Amniotic stem cell (primary cell): ENCODE measurements at regions not wholly inside any gene's neighbourhood (a gene's known extent, or its start where the extent isn't known, plus 50 kb on each side); places are given as distances from the start of the nearest gene placed in this dataset.
"Not testable (repeated sequence)": the region's sequence is repeated elsewhere in the genome, so short reads cannot be mapped to it uniquely, and the experiment has no call there.

Source experiments
- DNase-seq: peaks from one replicate; lab custom pipeline; 2025; lab: John Stamatoyannopoulos, UW

DNA sequence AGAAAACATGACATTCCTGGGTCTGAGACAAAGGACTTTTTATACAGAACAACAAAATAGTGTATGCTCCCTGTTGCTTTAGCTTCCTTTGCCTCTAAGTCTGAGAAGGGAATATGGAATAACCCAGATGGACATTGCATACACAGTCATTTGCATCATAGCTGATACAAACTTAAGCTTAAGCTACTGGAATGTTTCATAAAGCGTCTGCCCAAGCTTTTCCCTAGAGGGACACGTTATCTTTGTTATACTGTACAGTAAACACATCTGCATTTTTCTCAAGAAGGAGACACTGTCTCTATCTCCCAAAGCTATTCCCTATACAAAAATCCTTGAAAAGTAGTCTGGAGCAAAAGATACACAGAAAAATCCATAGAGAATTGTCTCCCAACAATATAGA lies 775.0 kb downstream of the DIPK2A start:
- no peak for DNase-seq

DNA sequence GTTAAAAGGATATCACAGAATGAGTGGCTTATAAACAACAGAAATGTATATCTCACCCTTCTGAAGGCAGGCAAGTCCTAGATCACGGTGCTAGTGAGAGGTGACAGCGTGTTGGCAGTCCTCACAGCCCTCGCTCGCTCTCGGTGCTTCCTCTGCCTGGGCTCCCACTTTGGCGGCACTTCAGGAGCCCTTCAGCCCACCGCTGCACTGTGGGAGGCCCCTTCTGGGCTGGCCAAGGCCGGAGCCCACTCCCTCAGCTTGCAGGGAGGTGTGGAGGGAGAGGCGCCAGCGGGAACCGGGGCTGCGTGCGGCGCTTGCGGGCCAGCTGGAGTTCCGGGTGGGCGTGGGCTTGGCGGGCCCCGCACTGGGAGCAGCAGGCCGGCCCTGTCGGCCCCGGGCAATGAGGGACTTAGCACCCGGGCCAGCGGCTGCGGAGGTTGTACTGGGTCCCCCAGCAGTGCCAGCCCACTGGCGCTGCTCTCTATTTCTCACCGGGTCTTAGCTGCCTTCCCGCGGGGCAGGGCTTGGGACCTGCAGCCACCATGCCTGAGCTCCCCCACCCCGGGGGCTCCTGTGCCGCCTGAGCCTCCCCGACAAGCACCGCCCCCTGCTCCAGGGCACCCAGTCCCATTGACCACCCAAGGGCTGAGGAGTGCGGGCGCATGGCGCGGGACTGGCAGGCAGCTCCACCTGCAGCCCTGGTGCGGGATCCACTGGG lies 778.1 kb downstream of the DIPK2A start:
- not testable (repeated sequence) for DNase-seq

DNA sequence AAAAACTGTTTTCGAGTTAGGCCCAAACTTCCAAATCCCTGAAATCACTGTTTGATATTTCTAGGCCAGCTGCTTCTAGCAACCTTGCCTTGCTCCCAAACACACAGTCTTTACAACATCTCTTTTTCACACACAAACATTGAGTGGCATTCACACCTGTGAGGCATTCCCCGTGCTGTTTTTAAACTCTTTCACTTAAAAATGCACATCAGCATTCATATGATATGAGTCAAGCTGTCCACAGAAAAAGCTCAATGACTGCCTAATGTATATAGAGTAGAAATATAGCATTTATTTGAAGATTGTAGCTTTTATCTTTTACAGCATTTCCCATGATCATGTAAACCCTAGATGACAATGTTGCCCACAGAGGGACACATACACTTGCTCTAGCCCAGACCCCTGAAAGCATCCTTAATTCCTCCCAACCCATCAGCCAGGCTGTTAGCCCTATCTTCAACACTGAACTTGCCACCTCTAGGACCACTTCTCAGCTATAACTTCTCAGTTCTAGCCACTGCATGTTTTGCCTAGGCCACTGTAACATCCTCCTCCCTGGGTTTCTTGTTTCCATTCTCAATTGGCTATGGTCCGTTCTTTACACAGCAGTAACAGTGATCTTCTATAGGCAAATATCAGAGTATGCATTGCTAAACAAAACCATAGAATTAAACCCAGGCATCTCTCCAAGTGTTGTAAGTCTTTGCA lies 782.6 kb downstream of the DIPK2A start:
- no peak for DNase-seq

DNA sequence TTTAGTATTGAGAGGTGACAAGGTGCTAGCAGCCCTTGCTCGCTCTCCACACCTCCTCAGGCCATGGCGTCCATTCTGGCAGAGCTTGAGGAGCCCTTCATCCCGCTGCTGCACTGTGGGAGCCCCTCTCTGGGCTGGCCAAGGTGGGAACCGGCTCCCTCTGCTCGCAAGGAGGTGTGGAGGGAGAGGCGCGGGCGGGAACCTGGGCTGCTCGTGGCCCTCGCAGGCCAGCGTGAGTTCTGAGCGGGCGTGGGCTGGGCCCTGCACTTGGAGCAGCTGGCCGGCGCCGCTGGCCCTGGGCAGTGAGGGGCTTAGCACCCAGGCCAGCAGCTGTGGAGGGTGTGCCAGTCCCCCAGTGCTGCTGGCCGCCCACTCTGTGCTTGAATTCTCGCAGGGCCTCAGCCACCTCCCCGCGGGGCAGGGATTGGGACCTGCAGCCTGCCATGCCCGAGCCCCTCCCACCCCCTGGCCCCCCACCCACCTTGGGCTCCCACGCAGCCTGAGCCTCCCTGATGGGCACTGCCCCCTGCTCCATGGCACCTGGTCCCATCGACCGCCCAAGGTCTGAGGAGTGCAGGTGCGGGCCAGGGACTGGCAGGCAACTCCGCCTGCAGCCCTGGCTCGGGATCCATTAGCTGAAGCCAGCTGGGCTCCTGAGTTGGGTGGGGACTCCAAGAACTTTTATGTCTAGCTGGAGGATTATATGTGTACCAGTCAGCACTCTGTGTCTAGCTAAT lies 785.2 kb downstream of the DIPK2A start:
- DNase-seq = no peak

DNA sequence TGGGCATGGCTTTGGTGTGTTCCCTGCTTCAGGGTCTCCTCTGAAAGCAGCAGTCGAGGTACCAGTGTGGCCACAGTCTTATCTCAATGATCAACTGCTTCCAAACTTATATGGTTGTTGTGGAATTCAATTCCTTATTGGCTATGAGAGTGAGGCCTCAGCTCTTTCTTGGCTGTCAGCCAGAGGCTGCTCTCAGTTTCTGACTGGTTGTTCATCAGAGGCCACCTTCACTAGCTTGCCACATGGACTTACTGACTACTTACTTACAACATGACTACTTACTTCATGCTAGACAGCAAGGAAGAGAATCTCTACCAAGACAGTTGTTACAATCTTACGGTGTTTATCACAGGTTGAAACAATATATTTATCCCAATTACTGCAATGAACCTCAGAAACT lies 789.2 kb downstream of the DIPK2A start:
- DNase-seq = no peak

DNA sequence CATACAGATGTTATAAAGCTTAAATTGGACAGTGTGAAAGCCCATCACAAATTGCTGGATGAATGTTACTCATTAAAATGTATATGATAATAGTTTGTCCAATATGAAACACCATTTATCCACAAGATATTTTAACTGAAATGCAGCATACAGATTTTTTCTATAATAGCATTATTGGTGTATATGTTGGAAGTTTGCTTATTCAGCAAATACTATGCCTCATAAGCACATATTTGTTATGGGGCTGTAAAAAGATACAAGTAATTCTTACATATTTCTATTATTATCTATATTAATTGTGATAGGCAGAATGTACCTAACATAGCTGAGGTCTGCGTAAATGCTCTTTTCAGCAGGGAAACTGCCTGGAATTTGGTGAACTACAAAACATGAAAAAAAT lies 790.5 kb downstream of the DIPK2A start:
- DNase-seq = no peak

DNA sequence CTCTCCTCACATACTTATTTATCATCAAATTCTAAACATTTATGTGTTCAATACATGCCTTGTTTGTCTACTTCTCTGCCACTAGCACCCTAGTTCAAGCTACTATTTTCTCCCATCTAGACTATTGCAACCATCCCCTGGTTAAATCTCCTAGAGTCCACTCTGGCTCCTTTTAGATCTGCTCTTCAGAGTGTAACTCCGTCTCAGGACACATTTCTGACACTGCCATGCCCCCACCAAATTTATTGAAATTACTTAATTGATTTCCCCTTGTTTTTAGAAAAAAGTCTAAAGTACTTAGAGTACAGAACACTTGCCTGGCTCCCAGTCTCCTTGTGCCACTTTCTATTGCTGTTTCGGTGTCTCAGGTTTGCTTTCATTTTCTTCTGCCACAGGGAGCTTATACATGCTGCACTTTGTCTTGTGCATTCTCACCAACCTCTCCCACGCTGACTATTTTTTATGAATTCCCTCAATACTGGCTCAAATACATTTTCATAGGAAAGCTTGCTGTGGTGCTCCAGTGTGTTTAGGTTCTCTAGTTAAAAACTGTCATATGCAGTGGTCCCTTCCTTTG lies 792.3 kb downstream of the DIPK2A start:
- DNase-seq = no peak

DNA sequence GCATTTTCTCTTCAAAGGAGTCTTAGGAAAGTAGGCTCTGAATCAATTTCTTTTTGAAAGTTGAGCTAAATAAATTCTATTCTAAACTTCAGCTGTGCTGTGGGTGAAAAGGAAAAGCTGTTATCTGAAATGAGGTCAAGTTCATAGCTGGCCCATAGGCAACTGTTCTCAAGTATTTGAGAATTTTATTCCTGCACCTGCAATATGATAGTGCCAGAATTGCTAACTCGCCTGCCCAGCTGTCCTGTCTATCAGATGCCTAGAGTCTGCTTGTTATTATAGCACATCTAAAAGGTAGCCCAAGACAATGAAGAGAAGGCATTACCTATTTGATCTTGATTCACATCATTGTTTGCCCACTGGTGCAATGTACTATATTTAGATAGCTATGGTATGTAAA lies 798.7 kb downstream of the DIPK2A start:
- no peak for DNase-seq

DNA sequence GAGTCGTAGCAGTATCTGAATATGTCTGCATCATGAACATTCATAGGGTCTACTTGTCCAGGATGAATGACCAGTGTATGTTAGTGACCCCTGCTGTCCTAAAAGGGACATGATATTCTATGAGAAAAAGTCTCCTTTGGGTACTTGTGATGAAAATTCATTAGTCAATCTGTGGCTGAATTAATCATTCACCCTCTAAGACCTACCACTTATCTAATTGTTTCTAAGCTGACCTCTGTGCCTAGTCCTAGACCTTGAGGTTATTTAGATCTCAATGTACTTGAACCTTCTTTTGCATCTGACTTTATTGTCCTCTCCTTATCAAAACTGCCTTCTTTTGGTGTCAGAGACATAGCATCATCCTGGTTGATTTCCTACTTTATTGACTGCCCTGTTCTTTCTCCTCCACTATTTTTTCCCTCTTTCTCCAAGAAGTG lies 799.3 kb downstream of the DIPK2A start:
- DNase-seq = peak; percentile 10

DNA sequence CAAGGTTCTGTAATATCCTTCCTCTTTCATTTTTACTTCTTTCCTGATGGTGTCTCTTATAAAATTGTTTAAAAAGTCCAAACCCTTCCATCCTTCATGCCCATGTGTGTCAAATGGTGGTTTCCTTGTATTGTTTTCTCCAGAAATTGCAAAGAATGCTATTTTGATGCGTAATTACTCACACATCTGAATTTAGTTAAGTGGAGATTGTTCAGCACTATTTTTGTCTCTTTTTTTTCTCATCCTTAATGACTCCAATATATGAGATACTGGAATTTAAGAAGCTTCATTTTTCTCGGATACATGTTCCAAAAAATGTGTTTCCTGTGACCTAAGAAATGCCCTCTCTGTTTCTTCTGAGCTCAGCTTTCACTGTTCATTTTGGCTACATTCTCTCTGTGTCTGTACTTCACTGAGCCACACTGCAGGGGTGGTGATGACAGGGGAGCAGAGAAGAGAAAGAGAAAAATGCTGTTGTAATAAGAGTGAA lies 799.8 kb downstream of the DIPK2A start:
- no peak for DNase-seq

DNA sequence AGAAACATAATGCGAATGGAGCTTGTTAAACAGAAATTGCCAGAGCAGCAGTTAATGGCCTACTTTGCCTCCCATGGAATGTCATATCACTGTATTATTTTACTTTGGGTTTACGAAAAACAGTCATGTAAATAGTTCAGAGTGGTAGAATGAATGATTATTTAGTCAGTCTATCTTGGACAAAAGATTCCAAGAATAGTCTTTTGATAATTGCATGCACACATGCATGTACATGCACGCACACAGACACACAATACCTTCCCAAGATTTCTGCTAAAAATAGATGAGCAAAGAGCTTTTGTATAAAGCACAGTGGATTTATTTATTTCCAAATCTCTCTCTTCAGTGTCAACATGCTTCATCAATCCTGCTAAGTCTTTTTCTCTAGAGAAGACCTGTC lies 800.7 kb downstream of the DIPK2A start:
- no peak for DNase-seq

DNA sequence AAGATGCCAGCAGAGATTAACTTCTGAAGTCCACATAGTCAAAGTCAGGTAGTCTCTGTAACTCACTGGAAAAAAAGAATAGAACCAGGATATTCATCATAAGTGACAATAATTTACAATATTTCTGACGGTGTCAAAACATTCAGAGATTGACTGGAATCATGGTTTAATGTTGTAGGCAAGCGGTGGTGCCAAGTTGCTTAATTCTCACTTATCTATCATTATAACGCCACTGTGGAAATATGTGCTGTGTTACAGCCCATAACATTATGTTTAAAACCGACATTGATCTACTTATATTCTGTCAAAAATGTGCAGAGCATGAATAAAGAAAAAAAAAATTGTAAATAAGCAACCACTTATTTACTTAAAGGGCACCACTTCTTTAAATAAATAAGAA lies 801.7 kb downstream of the DIPK2A start:
- DNase-seq = no peak

DNA sequence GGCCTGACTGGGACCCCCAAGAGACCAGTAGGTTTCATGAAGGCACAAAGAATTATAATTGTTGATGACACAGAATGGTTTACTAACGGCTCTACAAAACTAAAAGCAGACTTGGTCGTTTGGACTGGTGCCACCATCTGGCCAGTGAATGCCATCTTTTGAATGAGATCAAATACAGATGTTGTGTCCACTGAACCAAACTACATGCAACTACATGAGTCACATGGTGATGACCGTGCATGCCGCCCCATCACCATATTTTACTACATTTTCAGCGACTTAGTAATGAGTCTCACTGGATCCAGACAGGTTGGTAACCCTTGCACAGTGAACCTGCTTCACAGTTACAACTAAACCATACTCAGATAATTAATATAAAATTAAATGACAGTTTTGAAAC lies 803.3 kb downstream of the DIPK2A start:
- no peak for DNase-seq

DNA sequence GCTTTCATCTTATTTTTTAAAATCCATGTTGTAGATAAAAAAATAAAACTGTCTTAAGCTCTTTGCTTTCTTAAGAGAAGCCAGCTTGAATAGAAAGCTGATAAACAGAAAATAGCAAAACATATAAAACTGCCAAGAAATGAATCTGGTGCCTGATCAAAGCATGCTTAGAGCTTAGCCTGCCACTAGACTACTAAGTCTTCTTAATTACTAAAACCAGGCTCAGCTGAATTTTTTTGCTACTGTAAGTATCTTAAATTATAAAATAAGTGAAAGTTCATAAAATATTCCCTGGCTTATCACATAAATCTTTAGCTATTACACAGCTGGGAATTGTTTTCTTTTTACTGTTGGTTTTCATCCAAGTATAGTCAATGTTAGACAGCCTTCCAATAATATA lies 803.9 kb downstream of the DIPK2A start:
- DNase-seq = no peak

DNA sequence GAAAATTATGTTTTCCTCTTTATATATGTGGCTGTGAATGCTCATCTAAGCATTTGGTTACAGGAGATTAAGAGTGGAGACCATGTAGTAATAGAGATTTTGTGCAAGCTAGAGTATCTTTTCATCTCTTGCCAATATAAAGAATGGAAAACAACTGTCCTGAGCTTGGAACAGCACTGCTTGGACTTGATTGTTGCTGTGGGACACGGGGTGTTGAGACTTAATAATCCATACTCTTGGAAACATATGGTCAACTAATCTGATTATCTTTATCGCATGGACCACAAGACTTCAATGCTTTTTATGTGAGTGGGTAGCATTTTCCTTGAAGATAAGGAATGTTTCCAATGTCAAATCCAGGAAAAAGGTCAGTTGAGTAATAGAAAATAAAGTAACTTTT lies 806.3 kb downstream of the DIPK2A start:
- no peak for DNase-seq

DNA sequence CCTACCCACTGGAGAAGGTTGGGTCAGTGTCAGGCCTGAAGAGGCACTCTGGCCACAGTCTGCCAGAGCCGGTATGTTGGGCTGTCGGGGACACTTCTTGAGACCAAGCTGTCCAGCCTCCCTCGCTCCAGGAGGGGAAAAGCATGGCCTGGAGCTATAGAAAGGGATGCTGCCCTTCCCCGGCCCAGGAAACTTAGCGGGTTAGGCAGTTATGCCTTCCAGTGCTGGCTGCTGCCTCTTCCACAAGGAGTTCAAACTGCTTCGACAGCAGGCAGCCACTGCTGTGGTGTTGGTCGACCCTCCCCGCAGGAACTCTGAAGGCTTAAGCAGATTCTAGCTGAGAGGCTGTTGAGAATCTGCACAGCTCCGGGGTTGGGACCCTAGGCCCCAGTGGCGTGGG lies 819.4 kb downstream of the DIPK2A start:
- no peak for DNase-seq

DNA sequence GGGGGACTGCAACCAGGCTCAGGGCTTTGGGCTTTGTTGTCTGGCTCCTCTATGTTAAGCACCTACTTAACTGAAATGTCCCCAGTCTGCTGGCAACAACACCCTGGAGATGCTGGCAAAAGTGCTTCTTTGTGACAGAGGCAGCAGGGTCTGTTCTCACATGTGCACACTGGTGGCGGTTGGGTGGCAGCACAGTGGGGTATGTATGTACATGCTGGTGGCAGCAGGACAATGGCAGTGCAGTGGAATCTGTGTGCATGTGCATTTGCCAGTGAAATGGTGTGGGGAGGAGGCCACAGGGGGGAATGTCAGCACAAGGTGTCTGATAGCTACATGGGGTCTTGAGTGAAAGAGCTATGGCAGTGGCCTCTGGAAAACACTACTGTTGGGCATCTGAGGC lies 830.3 kb downstream of the DIPK2A start:
- DNase-seq = no peak

DNA sequence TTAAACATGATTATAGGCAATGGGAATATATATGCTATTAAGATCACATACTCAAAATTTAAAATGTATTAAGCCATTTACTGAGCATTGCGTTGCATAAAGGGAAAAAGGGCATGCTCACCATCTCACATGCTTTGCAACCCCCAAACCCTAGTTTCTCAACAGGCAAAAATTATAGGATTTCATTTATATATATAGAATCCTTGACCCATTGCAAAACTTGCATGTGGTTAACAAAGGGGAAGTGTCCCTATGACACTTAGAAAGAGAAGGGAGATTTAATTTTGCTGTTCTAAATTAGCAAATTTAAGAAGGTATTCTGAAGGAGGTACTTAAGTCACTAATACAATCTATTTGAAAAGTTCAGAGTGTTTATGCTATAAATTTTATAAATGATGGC lies 837.8 kb downstream of the DIPK2A start:
- DNase-seq = no peak

DNA sequence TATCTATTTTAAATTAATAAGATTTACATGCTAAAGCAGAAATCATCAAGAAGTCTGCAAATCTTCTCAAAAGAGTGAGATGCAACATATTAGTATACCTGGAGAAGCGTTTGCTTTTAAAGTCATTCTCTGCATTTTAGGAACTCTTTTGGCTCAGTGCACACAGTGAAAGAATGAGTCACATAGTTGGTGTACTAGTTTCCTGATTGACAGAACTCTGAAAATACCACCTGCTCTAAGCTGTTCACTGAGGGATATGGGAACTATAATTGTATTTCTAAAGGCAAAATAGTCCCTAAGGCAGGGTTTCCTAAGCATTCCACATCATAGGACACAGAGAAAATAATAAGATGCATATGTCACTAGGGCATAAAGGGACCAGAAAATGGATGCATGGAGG lies 838.5 kb downstream of the DIPK2A start:
- no peak for DNase-seq

DNA sequence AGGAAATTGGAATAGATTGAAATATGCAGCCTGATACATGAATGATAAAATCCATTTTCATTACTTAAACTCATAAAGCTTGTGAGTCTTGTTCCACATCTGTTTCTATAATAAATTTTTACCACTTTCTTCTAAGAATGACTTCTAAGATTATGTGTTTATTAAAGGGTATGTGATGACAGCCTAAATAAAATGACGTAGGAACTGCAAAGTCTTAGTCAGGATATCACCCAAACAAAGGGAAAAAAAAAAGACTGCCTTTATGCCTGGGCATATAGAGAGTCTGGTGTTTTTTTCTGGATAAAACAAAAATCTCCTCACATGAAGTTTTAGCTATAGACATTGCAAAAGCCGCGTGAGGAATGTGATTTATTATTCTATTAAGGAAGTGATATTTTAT lies 844.0 kb downstream of the DIPK2A start:
- no peak for DNase-seq

DNA sequence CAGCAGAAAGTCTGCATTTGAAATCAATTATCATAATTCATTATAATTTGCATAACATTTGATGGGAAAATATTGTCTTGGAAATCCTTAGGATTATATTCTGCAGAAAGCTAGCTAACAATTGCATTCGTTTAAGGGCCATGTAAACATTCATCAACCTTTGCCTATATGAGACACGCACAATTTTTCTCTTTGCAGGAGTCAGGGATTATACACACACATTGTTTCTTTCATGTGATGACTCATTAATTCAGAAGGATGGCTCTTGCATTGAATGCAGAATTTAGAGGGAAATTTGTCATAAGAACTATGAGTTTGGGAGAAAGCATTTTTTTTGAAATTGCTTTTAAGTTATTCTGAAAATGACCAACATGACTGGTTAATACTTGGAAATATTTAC lies 844.7 kb downstream of the DIPK2A start:
- no peak for DNase-seq

DNA sequence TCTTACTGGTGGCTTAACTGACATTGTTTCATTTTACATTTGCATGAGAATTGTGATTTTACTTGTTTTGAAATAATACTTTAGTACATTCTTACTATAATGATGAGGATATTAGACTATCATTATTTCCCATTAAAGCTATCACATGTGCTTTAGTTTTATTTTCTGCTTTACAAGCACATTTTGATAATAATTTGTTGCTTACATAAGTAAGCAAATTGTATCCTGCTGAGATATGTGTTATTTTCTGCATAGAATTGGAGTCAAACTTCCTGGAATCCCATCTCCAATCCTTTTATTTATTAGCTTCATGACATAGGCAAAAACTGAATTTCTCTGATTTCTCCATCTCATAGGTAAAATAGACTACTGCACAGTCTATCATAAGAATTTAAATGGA lies 847.4 kb downstream of the DIPK2A start:
- DNase-seq = no peak

DNA sequence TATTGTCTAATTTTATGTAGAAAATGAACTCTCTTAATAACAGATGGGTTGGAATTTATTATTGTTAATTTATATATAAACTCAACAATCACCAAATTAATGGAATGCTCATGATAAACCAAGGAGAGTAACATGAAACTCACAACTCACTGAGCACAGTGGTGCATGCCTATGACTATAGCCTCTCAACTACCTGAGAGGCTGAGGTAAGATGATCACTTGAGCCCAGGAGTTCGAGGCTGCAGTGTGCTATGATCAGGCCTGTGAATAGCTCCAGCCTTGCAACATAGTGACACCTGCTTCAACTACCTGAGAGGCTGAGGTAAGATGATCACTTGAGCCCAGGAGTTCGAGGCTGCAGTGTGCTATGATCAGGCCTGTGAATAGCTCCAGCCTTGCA lies 848.6 kb downstream of the DIPK2A start:
- not testable (repeated sequence) for DNase-seq
